Tibial nerve (tissue), 4 donors: ENCODE measurements at regions not wholly inside any gene's neighbourhood (a gene's known extent, or its start where the extent isn't known, plus 50 kb on each side); places are given as distances from the start of the nearest gene placed in this dataset.

ENCODE experiments used
- DNase-seq, 2 donors: peaks; one replicate each; pipeline ENCODE4 v3.0.0-alpha.2; 2019; ENCODE audit warnings: low spot score in 2 of 2
- H3K27ac ChIP-seq, 4 donors: fragments of 200-600 bp; sonication (generic) in 3 of 4; one replicate each; pipeline ENCODE4 v1.5.1; 2017 to 2019; ENCODE audit warnings: mild to moderate bottlenecking in 1 of 4
- H3K27me3 ChIP-seq, 2 donors: fragments of 200-600 bp; sonication (generic) in 1 of 2; one replicate each; pipeline versions ENCODE4 v1.5.1 to v1.6.0; 2017 to 2019
- H3K36me3 ChIP-seq, 3 donors: fragments of 200-600 bp; sonication (generic); one replicate each; pipeline ENCODE4 v1.5.1; 2018 to 2019
- H3K4me1 ChIP-seq, 4 donors: fragments of 200-600 bp; sonication (generic) in 3 of 4; one replicate each; pipeline ENCODE4 v1.5.1; 2017 to 2019
- H3K4me3 ChIP-seq, 4 donors: fragments of 200-600 bp; sonication (generic) in 3 of 4; one replicate each; pipeline ENCODE4 v1.5.1; 2017 to 2019; ENCODE audit warnings: mild to moderate bottlenecking in 1 of 4, moderate library complexity in 1 of 4
- H3K9me3 ChIP-seq, 4 donors: fragments of 200-600 bp; sonication (generic) in 3 of 4; one replicate each; pipeline ENCODE4 v1.5.1; 2017 to 2019
- EP300 ChIP-seq, 2 donors: sonication (generic); formaldehyde crosslinking; IDR thresholded peaks; one replicate each; pipeline ENCODE4 v1.6.1; 2017; ENCODE audit warnings: antibody characterized with exemption in 2 of 2, mild to moderate bottlenecking in 1 of 2
- POLR2A ChIP-seq, 2 donors: fragments of 450-650 bp; IDR thresholded peaks; one replicate each; pipeline ENCODE4 v1.6.1; 2017; ENCODE audit warnings: antibody characterized with exemption in 2 of 2, mild to moderate bottlenecking in 2 of 2, moderate library complexity in 2 of 2
- whole genome bisulfite sequencing, 2 donors: methylation state at CpG; one replicate each; pipeline ENCODE4 v1.1.5; 2018; 5-methylcytosine and 5-hydroxymethylcytosine counted together
- TF ChIP-seq, protein P1 (sequence below), 5 experiments: fragments of 200-600 bp in 3 of 5; fragments of 450-650 bp in 2 of 5; sonication (generic) in 3 of 5; IDR thresholded peaks; one replicate each; pipeline ENCODE4 v1.5.1; 2016 to 2019; ENCODE audit warnings: antibody characterized with exemption in 5 of 5, mild to moderate bottlenecking in 3 of 5, moderate library complexity in 2 of 5

DNA sequence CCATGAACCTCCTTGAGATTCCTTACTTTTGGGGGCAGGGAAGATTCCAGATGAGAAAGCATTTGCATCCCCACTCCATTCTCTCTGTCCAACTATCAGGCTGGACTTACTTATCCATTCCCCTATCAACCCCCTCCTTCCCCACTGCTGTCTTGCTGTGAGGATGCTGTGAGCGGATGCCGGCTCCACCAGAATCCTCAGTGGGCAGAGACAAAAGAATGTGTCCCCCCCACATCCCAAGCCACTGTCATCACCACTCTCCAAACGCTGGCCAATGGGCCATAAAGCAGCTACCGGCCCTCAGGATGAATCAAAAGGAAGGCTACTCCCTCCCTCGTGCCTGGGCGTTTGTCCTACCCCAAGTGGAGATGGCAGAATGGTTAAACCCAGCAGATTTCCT, 173.0 kb upstream of the NTF3 start:
- WGBS, 2 donors, result 66 to 72% methylated on average over 6 of the region's 6 CpGs
- no peak for DNase-seq
- no peak overlapping the region for H3K27ac ChIP-seq

DNA sequence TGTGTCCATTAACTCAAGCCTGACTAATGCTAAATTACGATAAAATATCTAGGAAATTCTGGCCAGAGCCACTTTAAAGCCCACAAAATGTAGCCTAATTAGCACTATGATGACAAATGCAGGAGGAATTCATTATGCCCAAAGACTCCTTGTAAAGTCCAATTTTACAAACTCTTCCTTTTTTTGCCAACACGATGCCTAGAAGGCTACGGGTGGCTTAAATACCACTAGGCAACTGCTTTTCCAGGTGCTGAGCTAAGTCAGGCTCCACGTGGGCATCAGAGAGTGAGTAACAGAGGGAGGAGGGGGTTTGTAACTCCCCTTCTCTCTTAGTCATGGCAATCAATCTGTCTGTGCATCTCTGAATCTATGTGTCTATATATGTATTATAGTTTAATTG, 172.4 kb upstream of the NTF3 start:
- no peaks in the 10 kb centered on the region for H3K4me1 ChIP-seq
- no peaks in the 10 kb centered on the region for H3K36me3 ChIP-seq
- no peak overlapping the region for H3K4me3 ChIP-seq
- no peak overlapping the region for H3K27ac ChIP-seq
- no peak for DNase-seq
- TF ChIP-seq POLR2A (IDR thresholded peaks at IDR 0.05), result no peak
- TF ChIP-seq, protein P1, sequence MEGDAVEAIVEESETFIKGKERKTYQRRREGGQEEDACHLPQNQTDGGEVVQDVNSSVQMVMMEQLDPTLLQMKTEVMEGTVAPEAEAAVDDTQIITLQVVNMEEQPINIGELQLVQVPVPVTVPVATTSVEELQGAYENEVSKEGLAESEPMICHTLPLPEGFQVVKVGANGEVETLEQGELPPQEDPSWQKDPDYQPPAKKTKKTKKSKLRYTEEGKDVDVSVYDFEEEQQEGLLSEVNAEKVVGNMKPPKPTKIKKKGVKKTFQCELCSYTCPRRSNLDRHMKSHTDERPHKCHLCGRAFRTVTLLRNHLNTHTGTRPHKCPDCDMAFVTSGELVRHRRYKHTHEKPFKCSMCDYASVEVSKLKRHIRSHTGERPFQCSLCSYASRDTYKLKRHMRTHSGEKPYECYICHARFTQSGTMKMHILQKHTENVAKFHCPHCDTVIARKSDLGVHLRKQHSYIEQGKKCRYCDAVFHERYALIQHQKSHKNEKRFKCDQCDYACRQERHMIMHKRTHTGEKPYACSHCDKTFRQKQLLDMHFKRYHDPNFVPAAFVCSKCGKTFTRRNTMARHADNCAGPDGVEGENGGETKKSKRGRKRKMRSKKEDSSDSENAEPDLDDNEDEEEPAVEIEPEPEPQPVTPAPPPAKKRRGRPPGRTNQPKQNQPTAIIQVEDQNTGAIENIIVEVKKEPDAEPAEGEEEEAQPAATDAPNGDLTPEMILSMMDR (IDR thresholded peaks at IDR 0.05), result no peak
- TF ChIP-seq EP300 (IDR thresholded peaks at IDR 0.05), result no peak
- H3K9me3 ChIP-seq, result no peaks in the 10 kb centered on the region
- H3K27me3 ChIP-seq, result no peaks in the 10 kb centered on the region
- WGBS, 2 donors, result 62 to 63% methylated on average over 4 of the region's 4 CpGs

More for the DNA sequence above, 173.0 kb upstream of the NTF3 start:
- Histone ChIP-seq H3K9me3 (no peaks in the 10 kb centered on the region), H3K4me3 (no peak overlapping the region), H3K36me3 (no peaks in the 10 kb centered on the region), H3K27me3 (no peaks in the 10 kb centered on the region), H3K4me1 (no peaks in the 10 kb centered on the region)
- TF ChIP-seq, protein P1 (IDR thresholded peaks at IDR 0.05), result no peak
- TF ChIP-seq EP300 (IDR thresholded peaks at IDR 0.05) (no peak), POLR2A (IDR thresholded peaks at IDR 0.05) (no peak)

DNA sequence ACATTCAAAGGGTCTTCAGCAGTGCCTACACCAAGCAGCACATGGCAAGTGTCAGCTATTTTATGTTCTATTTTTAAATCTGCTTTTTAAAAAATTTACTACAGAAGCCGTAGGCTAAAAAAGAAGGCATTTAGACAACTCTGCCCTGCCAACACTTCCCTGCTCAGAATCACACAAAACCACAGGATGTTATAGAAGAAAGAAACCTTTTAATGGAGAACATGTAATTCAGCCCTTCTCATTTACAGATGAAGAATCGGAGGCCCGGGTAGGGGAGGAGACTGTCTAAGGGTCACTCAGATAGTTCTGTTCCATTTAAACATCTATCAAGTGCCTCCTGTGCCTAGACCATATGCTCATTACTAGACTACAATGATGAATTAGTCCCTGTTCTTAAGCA, 171.8 kb upstream of the NTF3 start:
- 32 to 42% methylated on average over 3 of the region's 3 CpGs for WGBS, 2 donors
- Histone ChIP-seq H3K27me3 (no peaks in the 10 kb centered on the region), H3K36me3 (no peaks in the 10 kb centered on the region), H3K4me3 (no peak overlapping the region), H3K4me1 (no peaks in the 10 kb centered on the region), H3K27ac (no peak overlapping the region), H3K9me3 (no peaks in the 10 kb centered on the region)
- DNase-seq, result no peak
- no peak for TF ChIP-seq POLR2A (IDR thresholded peaks at IDR 0.05)
- TF ChIP-seq, protein P1 (IDR thresholded peaks at IDR 0.05), result no peak
- TF ChIP-seq EP300 (IDR thresholded peaks at IDR 0.05), result no peak

DNA sequence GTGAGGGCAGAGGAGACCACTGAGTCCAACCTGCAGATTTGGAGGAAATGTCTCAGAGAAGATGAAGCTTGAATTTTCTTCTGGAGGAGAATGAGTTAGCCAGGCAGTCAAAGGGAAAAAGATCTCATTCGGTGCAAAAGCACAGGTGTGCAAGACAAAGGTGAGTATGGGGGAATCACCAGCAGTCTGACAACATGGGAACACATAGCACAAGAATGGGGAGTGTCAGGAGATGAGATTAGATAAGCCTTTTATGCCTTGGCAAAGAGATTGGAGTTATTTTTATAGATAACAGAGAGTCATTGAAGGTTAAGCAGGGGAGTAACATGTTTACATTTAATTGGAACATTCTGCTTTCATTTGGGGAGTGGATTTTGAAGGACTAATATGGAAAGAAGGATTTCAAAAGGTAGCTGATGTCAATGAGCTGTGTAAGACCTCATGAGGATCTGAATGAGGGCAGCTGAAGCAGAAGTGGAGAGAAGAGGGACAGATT, 171.3 kb upstream of the NTF3 start:
- TF ChIP-seq, protein P1 (IDR thresholded peaks at IDR 0.05), result no peak
- TF ChIP-seq EP300 (IDR thresholded peaks at IDR 0.05) (no peak), POLR2A (IDR thresholded peaks at IDR 0.05) (no peak)
- no peak overlapping the region for H3K27ac ChIP-seq
- H3K36me3 ChIP-seq, result no peaks in the 10 kb centered on the region
- no peak for DNase-seq
- H3K4me3 ChIP-seq, result no peak overlapping the region
- H3K27me3 ChIP-seq, result no peaks in the 10 kb centered on the region
- no peaks in the 10 kb centered on the region for H3K4me1 ChIP-seq
- 71 to 77% methylated on average over 1 of the region's 1 CpG for WGBS, 2 donors
- no peaks in the 10 kb centered on the region for H3K9me3 ChIP-seq

DNA sequence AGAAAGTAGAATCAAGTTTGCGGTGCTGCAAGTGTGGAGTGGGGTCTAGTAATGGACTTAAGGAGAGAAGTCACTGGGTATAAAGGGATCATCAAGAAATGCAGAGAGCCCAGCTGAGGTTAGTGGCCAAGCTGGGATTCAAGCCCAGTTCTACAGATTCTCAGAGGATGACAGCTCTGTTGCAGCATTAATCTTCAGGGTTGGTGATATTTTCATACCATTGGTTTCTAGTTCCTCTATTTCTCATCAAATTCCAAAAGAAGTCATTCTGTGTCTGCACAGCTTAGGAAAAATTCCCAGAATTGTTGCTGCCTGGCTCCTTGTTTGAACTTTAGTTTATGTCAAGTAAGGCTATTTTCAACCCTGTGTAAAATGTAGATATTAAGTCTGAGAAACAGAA, 169.5 kb upstream of the NTF3 start:
- H3K4me3 ChIP-seq, result no peak overlapping the region
- TF ChIP-seq POLR2A (IDR thresholded peaks at IDR 0.05) (no peak), EP300 (IDR thresholded peaks at IDR 0.05) (no peak)
- TF ChIP-seq, protein P1 (IDR thresholded peaks at IDR 0.05), result no peak
- no peak overlapping the region for H3K27ac ChIP-seq
- 80 to 91% methylated on average over 1 of the region's 1 CpG for WGBS, 2 donors
- no peaks in the 10 kb centered on the region for H3K36me3 ChIP-seq
- H3K9me3 ChIP-seq, result no peaks in the 10 kb centered on the region
- no peaks in the 10 kb centered on the region for H3K27me3 ChIP-seq
- no peaks in the 10 kb centered on the region for H3K4me1 ChIP-seq
- no peak for DNase-seq
